Osteocyte (in vitro differentiated cells): ENCODE measurements at regions not wholly inside any gene's neighbourhood (a gene's known extent, or its start where the extent isn't known, plus 50 kb on each side); places are given as distances from the start of the nearest gene placed in this dataset.

ENCODE experiments used
- DNase-seq: peaks from one replicate; pipeline ENCODE4 v3.0.0; 2021; ENCODE audit warnings: mixed read lengths; ENCODE audit not compliant: unreplicated experiment; ENCODE audit errors: extremely low spot score
- H3K27ac Mint-ChIP-seq: one replicate; pipeline ENCODE4 v1.8.0; 2021; ENCODE audit warnings: mild to moderate bottlenecking, mixed read lengths; ENCODE audit not compliant: unreplicated experiment
- H3K27me3 Mint-ChIP-seq: one replicate; pipeline ENCODE4 v1.8.0; 2021; ENCODE audit warnings: mixed read lengths; ENCODE audit not compliant: unreplicated experiment
- H3K36me3 Mint-ChIP-seq: one replicate; pipeline ENCODE4 v1.8.0; 2021; ENCODE audit warnings: mixed read lengths; ENCODE audit not compliant: unreplicated experiment
- H3K4me1 Mint-ChIP-seq: one replicate; pipeline ENCODE4 v1.8.0; 2021; ENCODE audit warnings: mixed read lengths; ENCODE audit not compliant: unreplicated experiment
- H3K4me3 Mint-ChIP-seq: one replicate; pipeline ENCODE4 v1.8.0; 2021; ENCODE audit warnings: mild to moderate bottlenecking, moderate library complexity, mixed read lengths; ENCODE audit not compliant: unreplicated experiment
- H3K9me3 Mint-ChIP-seq: one replicate; pipeline ENCODE4 v1.8.0; 2021; ENCODE audit warnings: mixed read lengths; ENCODE audit not compliant: unreplicated experiment
- TF ChIP-seq, protein P1 (sequence below): fragments of 200-600 bp; sonication (generic); IDR thresholded peaks from 2 replicates; pipeline ENCODE4 v1.5.0; 2021; ENCODE audit warnings: antibody characterized with exemption, mild to moderate bottlenecking, moderate library complexity

- Mint-ChIP-seq H3K9me3 (no peaks in the 10 kb centered on the region), H3K4me1 (peaks cover 12% of the 10 kb centered on the region), H3K4me3 (no peak overlapping the region), H3K27me3 (no peaks in the 10 kb centered on the region), H3K27ac (no peak overlapping the region), H3K36me3 (no peaks in the 10 kb centered on the region)
- TF ChIP-seq, protein P1, sequence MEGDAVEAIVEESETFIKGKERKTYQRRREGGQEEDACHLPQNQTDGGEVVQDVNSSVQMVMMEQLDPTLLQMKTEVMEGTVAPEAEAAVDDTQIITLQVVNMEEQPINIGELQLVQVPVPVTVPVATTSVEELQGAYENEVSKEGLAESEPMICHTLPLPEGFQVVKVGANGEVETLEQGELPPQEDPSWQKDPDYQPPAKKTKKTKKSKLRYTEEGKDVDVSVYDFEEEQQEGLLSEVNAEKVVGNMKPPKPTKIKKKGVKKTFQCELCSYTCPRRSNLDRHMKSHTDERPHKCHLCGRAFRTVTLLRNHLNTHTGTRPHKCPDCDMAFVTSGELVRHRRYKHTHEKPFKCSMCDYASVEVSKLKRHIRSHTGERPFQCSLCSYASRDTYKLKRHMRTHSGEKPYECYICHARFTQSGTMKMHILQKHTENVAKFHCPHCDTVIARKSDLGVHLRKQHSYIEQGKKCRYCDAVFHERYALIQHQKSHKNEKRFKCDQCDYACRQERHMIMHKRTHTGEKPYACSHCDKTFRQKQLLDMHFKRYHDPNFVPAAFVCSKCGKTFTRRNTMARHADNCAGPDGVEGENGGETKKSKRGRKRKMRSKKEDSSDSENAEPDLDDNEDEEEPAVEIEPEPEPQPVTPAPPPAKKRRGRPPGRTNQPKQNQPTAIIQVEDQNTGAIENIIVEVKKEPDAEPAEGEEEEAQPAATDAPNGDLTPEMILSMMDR = no peak
- no peak for DNase-seq
Measured at GRCh38 chr10:76631884-76632766, 1005.5 kb downstream of the KCNMA1 start.

DNA sequence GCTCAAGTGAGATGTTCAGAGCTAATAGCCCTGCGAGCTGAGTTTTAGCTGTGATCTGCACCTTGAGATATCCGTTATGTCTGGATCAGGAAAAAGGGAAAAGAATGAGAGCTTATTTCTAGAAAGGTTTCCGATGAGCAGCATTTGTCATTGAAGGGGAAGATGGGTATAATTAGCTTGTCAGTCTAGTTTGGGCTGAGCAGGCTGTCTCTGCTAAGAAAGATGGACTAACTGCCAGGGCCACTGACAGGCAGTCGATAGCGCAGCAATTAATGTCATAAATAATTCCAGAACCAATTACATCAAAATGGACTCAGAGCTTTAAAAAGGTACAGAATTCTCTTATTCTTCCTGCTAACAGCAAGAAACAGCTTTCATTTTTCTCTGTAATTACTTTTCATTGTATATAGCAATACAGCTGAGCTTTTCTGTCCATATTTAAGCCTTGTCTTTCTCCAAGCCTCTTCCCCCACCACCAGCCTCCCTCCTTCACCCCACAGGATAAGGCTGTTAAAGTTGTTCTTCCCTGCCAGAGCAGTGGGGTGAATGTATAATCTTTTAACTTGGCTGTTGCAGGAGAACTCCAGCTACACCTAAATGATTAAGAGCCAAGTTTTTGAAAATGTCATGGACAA is 1006.5 kb downstream of the KCNMA1 start:
- Mint-ChIP-seq H3K27ac (no peak overlapping the region), H3K9me3 (no peaks in the 10 kb centered on the region), H3K27me3 (no peaks in the 10 kb centered on the region), H3K36me3 (no peaks in the 10 kb centered on the region), H3K4me3 (no peak overlapping the region), H3K4me1 (peaks cover 19% of the 10 kb centered on the region)
- TF ChIP-seq, protein P1 = no peak
- DNase-seq = no peak

- Mint-ChIP-seq H3K4me3 (no peak overlapping the region), H3K27me3 (no peaks in the 10 kb centered on the region), H3K9me3 (no peaks in the 10 kb centered on the region), H3K4me1 (peaks cover 22% of the 10 kb centered on the region), H3K27ac (no peak overlapping the region), H3K36me3 (no peaks in the 10 kb centered on the region)
- DNase-seq = no peak
- TF ChIP-seq, protein P1 = no peak
Measured at GRCh38 chr10:76628801-76629200, 1008.8 kb downstream of the KCNMA1 start.

DNA sequence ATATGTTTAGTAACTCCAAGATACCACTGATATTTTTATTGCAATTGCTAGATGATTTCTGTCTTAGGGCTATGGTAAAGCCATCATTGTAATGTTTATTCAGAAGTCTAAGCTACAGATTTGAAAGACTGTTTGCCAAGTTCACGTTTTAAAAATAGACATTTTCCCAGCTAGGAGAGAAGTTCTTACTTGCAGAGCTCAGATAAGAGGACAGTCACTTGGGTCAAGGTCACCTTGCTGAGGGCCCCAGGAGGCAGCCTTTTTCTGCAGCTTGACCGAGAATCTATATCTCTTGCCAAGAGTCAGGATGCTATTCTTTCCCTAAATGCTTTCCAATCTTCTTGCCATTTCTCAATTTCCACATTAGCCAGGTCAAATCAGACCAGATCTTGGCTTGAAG is 1011.2 kb downstream of the KCNMA1 start:
- Mint-ChIP-seq H3K36me3 (no peaks in the 10 kb centered on the region), H3K4me1 (peaks cover 17% of the 10 kb centered on the region), H3K4me3 (no peak overlapping the region), H3K27ac (no peak overlapping the region), H3K27me3 (no peaks in the 10 kb centered on the region), H3K9me3 (peaks cover 5% of the 10 kb centered on the region)
- TF ChIP-seq, protein P1 = no peak
- no peak for DNase-seq

GRCh38 chr10:76624470-76624869 is 1013.1 kb downstream of the KCNMA1 start:
- Mint-ChIP-seq H3K9me3 (peaks cover 9% of the 10 kb centered on the region), H3K36me3 (no peaks in the 10 kb centered on the region), H3K27ac (no peak overlapping the region), H3K4me1 (peaks cover 14% of the 10 kb centered on the region), H3K27me3 (no peaks in the 10 kb centered on the region), H3K4me3 (no peak overlapping the region)
- no peak for DNase-seq
- TF ChIP-seq, protein P1 = no peak
